Choroid plexus epithelial cell (primary cell): ENCODE measurements at regions not wholly inside any gene's neighbourhood (a gene's known extent, or its start where the extent isn't known, plus 50 kb on each side); places are given as distances from the start of the nearest gene placed in this dataset.
A peak's percentile ranks its signal among the peaks of the same experiment; 100 is the strongest.
"Not testable (repeated sequence)": the region's sequence is repeated elsewhere in the genome, so short reads cannot be mapped to it uniquely, and the experiment has no call there.

Experiments used
- DNase-seq: peaks from one replicate; pipeline ENCODE4 v3.0.0-alpha.2; 2010; ENCODE audit warnings: low read depth
- H3K4me3 ChIP-seq: 2 replicates; pipeline ENCODE4 v1.5.1; 2011; ENCODE audit warnings: low read depth, mild to moderate bottlenecking, control low read depth, low read length, moderate library complexity
- TF ChIP-seq, protein P1 (sequence below): conservative IDR thresholded peaks from 2 replicates; pipeline ENCODE4 v1.5.1; 2011; ENCODE audit warnings: low read depth, mild to moderate bottlenecking, control low read depth, inconsistent platforms, low read length, moderate library complexity

DNA sequence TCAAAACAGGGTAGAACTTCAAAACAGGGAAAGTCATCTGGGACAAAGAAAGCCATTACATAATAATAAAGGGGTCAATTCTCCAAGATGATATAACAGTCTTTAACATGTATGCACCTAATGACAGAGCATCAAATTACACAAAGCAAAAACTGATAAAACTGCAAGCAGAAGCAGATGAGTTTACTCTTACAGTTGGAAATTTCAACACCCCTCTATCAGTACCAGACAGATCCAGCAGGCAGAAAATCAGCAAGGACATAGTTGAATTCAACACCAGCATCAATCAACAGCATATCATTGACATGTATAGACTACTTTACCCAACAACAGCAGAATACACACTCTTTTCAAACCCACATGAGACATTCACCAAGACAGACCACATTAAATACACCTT, 233.0 kb upstream of the NEBL start:
- H3K4me3 ChIP-seq = no peak overlapping the region
- DNase-seq = peak; percentile 8
- TF ChIP-seq, protein P1, sequence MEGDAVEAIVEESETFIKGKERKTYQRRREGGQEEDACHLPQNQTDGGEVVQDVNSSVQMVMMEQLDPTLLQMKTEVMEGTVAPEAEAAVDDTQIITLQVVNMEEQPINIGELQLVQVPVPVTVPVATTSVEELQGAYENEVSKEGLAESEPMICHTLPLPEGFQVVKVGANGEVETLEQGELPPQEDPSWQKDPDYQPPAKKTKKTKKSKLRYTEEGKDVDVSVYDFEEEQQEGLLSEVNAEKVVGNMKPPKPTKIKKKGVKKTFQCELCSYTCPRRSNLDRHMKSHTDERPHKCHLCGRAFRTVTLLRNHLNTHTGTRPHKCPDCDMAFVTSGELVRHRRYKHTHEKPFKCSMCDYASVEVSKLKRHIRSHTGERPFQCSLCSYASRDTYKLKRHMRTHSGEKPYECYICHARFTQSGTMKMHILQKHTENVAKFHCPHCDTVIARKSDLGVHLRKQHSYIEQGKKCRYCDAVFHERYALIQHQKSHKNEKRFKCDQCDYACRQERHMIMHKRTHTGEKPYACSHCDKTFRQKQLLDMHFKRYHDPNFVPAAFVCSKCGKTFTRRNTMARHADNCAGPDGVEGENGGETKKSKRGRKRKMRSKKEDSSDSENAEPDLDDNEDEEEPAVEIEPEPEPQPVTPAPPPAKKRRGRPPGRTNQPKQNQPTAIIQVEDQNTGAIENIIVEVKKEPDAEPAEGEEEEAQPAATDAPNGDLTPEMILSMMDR = no peak

DNA sequence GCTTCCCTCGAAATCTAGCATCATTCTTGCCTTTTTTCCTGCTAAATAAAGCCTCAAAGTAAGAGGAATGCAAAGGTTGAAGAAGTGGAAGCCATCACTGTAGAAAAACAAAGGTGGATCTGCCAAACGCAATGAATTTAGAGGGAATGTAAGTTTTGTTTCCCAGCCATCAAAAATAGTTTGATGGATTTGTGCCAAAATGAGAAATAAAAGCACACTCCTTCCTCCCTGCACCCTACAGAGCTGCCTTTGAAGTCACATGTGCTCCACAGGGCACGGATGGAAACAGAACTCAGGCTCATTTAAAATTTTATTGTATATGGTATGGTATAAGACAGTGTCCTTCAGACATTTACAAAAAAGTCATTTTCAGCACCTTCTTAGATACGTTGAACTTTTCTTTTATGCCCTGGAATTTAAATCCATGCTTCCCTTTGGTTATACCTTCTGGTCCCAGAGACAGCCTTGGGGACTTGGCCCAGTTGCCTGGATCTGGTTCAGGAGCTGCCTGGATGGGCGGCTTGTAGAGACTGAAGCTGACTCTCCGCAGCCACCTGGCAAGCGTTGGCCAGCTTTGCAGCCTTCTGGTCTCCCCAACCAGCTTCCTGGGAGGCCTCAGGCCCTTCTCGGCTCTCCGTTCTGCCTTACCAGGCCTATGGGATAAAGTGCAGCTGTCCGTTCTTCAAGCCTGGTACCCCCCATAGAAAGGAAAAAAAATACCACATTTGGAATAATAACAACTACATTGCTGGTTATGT, 228.5 kb upstream of the NEBL start:
- TF ChIP-seq, protein P1 = no peak
- peak; percentile 50 for DNase-seq
- no peak overlapping the region for H3K4me3 ChIP-seq

DNA sequence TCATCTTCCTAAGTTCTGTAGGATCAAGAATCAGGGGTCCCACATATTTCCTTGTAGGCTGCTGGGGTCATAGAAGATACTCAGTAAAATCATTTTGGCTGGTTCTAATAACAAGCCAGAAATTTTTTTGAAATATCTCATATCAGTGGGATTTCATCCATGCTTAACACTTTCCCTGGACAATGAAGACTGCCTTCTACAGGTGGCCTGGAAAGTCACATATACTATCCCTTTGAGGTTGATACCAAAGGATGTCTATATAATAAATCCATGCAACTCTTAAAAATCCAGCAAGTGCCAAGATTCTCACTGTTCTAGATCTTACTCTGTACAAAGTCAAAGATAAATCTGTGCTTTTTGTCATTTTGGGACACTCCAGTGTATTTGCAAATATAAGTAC, 225.8 kb upstream of the NEBL start:
- H3K4me3 ChIP-seq = no peak overlapping the region
- DNase-seq = no peak
- TF ChIP-seq, protein P1 = no peak

DNA sequence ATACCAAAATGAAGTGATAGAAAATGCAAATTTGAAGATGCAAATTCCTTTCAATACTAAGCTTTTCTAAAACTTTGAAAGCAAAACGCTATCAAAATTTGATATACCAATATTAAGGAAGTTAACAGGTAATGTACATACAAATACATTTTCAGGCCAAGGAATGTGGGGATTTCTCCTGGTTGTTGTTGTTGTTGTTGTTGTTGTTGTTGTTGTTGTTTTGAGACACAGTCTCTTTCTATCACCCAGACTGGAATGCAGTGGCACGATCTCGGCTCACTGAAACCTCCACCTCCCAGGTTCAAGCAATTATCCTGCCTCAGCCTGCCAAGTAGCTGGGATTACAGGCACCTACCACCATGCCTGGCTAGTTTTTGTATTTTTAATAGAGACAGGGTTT, 224.7 kb upstream of the NEBL start:
- not testable (repeated sequence) for DNase-seq

DNA sequence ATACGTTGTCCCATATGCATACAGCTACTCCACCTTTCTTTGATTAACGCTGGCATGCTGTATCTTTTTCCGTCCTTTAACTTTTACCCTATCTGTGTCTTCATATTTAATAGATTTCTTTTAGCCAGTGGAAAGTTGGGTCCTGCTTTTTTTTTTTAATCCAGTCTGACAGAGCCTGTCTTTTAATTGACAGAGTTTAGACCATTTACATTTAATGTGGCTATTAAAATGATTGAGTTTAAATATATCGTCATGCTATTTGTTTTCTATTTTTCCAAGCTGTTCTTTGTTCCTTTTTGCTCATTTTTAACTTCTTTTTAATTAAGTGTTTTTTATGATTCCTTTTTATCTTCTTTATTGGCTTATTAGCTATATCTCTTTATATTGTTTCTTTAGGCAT, 217.6 kb upstream of the NEBL start:
- no peak overlapping the region for H3K4me3 ChIP-seq
- DNase-seq = no peak
- TF ChIP-seq, protein P1 = no peak

More for the DNA sequence above, 224.7 kb upstream of the NEBL start:
- not testable (repeated sequence) for H3K4me3 ChIP-seq

DNA sequence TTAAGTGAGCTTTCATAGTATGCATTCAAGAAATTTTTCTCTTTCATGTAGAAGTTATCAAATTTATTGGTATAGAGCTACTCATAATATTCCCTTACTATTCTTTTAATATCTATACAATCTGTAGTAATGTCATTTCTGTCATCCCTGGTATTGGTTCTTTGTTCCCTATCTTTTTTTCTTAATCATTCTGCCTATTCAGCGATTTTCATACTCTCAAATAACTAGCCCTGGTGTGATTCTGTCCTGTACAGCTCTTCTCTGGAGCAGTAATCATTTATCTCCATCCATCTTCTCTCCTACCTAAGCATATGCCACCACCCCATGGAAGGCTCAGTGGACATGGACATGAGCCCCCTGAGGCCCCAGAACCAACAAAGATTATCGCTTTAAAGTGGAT, 213.2 kb upstream of the NEBL start:
- no peak for DNase-seq
- TF ChIP-seq, protein P1 = no peak
- no peak overlapping the region for H3K4me3 ChIP-seq

DNA sequence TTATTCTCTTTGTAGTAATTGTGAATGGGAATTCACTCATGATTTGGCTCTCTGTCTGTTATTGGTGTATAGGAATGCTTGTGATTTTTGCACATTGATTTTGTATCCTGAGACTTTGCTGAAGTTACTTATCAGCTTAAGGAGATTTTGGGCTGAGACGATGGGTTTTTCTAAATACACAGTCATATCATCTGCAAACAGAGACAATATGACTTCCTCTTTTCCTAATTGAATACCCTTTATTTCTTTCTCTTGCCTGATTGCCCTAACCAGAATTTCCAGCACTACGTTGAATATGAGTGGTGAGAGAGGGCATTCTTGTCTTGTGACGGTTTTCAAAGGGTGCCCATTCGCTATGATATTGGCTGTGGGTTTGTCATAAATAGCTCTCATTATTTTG, 209.8 kb upstream of the NEBL start:
- not testable (repeated sequence) for DNase-seq, H3K4me3 ChIP-seq

DNA sequence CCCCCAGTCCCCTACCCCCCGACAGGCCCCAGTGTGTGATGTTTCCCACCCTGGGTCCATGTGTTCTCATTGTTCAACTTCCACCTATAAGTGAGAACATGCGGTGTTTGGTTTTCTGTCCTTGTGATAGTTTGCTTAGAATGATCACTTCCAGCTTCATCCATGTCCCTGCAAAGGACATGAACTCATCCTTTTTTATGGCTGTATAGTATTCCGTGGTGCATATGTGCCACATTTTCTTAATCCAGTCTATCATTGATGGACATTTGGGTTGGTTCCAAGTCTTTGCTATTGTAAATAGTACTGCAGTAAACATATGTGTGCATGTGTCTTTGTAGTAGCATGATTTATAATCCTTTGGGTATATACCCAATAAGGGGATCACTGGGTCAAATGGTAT, 208.2 kb upstream of the NEBL start:
- not testable (repeated sequence) for DNase-seq, H3K4me3 ChIP-seq
